ENCODE measurements at regions not wholly inside any gene's neighbourhood (a gene's known extent, or its start where the extent isn't known, plus 50 kb on each side); places are given as distances from the start of the nearest gene placed in this dataset.
A peak's percentile ranks its signal among the peaks of the same experiment; 100 is the strongest.

DNA sequence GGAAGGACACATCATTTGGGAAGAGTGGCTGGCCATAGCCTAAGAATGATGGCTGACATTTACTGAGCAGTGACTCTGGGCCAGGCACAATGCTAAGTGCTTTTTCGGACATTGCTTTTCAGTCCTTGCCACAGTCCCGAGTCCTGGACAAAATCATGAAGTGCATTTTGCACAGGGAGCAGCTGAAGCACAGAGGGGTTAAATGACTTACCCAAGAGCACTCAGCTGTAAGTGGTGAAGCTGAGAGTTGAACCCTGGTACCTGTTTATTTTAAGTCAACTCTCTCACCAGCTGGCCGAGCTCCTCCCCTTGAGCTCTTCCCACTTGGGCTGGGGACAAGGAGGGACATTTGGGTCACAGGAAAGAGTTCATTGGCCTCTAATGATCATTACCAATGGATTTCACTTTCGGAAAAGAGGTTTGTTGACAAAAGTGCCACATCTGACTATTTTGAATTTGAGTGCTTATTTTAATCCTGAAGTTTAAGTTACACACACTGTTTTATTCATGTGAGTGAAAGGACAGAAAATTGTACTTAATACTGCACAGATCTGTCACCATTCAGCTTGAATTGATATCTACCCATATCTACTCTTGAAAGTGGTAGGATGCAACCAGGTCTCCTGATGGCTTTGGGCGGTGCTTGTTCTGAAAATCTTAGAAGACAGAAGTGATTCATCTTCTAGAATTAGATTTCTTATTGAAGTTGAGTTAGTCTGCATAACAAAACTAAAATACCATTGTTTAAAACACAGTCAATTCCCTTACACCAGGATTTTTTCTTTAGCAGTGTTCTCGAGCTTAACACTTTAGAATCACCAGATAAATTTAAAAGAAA lies 368.7 kb upstream of the PROK2 start:
- Mint-ChIP-seq H3K4me1 (peaks cover 64% of the 10 kb centered on the region), H3K27me3 (ENCODE audit: low read depth, poor library complexity) (peaks cover 14% of the 10 kb centered on the region), H3K9me3 (peaks cover 20% of the 10 kb centered on the region), H3K27ac (no peak overlapping the region), H3K4me3 (no peak overlapping the region), H3K36me3 (ENCODE audit: low read depth) (no peaks in the 10 kb centered on the region)
- TF ChIP-seq CTCF (IDR thresholded peaks at IDR 0.05), result no peak
- DNase-seq, result no peak

DNA sequence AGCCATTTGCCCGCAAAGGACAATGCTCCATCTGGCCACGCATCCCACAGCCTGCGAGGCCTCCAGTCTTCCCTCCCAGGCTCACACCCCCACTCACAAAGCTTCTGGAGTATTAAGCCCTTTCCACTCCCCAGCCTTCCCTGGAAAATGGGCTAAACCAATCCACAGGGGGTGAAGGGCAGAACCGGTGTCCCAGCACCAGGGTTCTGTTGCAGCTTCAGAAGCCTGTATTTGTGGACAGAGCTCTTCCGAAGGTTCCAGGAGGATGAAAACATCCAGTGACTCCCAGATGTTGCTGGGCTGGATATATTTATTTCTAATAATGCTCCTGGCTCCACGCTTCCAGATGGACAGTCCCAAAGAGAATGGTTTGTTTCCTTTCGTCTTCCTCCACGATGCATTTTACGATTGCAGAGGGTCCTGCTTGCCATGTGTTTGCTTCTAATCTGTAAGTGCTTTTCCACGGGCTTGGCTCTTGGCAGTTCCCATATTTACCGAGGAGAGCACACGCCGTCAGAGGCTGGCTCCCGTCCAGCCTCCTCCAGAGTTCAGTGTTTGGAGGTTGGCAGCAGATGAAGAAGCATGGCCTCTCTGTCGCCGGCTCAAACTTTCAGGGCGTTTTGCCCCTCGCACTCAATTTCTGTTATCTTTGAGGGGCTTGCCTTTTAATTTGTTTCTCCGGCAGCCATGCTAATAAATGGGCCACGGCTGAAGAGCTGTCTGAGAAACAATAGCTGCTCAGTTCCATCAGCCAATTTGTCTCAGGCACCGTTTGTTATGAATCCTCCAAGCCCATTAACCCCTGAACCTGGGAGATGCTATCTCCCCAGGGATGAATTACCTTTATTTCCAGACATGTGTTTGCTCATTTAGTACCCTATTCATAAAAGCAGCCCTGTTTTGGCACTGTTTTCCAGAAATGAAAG lies 367.9 kb upstream of the PROK2 start:
- Mint-ChIP-seq H3K9me3 (peaks cover 28% of the 10 kb centered on the region), H3K4me3 (peak overlapping the region; percentile 73), H3K27ac (peak overlapping the region; percentile 82), H3K4me1 (peaks cover 56% of the 10 kb centered on the region), H3K27me3 (ENCODE audit: low read depth, poor library complexity) (peaks cover 14% of the 10 kb centered on the region), H3K36me3 (ENCODE audit: low read depth) (no peaks in the 10 kb centered on the region)
- no peak for TF ChIP-seq CTCF (IDR thresholded peaks at IDR 0.05)
- DNase-seq, result no peak

- no peaks in the 10 kb centered on the region for H3K36me3 Mint-ChIP-seq (ENCODE audit: low read depth)
- peaks cover 12% of the 10 kb centered on the region for H3K27me3 Mint-ChIP-seq (ENCODE audit: low read depth, poor library complexity)
- TF ChIP-seq CTCF (IDR thresholded peaks at IDR 0.05), result no peak
- no peak overlapping the region for H3K27ac Mint-ChIP-seq
- no peak for DNase-seq
- H3K4me3 Mint-ChIP-seq, result no peak overlapping the region
- peaks cover 46% of the 10 kb centered on the region for H3K4me1 Mint-ChIP-seq
- peaks cover 28% of the 10 kb centered on the region for H3K9me3 Mint-ChIP-seq
Observed at GRCh38 chr3:72151465-72152238, 366.7 kb upstream of the PROK2 start.

DNA sequence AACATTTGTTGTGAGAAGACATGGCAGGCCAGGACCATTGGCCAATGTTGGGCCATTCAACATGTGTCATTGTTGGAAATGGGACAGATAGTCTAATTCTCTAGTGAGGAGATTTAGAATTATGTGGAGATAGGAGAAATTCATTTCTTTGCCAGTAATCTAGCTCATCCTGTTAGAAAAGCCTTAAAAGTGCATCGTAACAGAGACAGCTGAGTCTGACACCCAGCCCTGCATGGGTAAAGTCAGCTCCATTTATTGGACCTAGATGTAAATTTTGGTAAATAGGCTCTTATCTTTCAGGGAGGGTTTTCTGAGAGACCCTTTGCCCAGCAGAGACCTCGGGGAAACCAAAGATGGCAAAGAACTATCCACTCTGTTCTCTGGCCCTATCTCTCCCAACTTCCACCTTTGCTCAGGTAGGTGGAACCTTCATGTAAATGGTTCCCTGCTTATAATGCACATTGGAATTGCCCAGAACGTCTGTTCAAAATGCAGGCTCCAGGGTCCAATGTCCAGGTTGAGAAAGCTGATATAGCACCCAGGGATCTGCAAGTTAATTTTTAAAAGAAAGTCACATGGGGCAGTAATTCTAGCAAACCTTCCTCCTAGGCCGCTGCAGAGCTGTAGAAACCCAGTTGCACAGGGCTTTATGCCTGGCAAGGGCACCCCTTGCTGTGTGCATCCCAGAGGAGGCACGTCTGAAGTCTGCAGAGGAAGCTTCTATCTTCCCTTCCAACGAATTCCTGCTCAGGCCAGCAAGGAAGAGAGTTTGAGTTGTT lies 365.9 kb upstream of the PROK2 start:
- H3K4me1 Mint-ChIP-seq, result peaks cover 38% of the 10 kb centered on the region

More for the DNA sequence above, 365.9 kb upstream of the PROK2 start:
- H3K27ac Mint-ChIP-seq, result no peak overlapping the region
- H3K27me3 Mint-ChIP-seq (ENCODE audit: low read depth, poor library complexity), result peaks cover 14% of the 10 kb centered on the region
- no peak for DNase-seq
- no peak overlapping the region for H3K4me3 Mint-ChIP-seq
- no peak for TF ChIP-seq CTCF (IDR thresholded peaks at IDR 0.05)
- H3K36me3 Mint-ChIP-seq (ENCODE audit: low read depth), result no peaks in the 10 kb centered on the region
- peaks cover 28% of the 10 kb centered on the region for H3K9me3 Mint-ChIP-seq
